ENCODE measurements at regions not wholly inside any gene's neighbourhood (a gene's known extent, or its start where the extent isn't known, plus 50 kb on each side); places are given as distances from the start of the nearest gene placed in this dataset.

DNA sequence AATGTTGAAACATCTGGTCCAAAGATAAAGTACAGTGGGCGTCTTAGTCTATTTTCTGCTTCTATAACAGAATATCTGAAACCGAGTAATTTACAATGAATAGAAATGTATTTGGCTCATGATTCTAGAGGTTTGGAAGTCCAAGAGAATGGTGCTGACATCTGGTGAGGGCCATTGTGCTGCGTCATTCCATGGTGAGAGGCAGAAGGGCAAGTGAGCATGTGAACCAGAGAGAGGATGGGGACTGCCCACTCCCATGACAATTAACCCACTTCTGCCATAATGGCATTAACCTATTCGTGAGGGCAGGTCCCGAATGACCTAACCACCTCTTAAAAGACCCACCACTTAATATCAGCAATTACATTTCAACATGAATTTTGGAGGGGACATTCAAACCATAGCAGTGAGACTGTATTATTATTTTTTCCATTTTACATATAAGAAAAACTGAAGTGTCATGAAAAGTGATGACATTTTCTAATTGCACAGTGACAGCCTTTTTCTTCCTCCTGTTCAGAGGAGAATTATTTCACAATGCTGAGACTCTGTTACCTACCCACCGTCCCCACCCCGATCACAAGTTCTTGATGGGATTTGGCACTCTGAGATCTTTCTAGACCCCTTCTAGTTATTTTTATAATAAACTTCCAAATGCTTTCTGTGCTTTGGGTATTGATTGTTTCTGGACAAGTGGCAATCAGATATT, 238.8 kb downstream of the RPLP1 start:
- TF ChIP-seq, protein P1, sequence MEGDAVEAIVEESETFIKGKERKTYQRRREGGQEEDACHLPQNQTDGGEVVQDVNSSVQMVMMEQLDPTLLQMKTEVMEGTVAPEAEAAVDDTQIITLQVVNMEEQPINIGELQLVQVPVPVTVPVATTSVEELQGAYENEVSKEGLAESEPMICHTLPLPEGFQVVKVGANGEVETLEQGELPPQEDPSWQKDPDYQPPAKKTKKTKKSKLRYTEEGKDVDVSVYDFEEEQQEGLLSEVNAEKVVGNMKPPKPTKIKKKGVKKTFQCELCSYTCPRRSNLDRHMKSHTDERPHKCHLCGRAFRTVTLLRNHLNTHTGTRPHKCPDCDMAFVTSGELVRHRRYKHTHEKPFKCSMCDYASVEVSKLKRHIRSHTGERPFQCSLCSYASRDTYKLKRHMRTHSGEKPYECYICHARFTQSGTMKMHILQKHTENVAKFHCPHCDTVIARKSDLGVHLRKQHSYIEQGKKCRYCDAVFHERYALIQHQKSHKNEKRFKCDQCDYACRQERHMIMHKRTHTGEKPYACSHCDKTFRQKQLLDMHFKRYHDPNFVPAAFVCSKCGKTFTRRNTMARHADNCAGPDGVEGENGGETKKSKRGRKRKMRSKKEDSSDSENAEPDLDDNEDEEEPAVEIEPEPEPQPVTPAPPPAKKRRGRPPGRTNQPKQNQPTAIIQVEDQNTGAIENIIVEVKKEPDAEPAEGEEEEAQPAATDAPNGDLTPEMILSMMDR (IDR thresholded peaks at IDR 0.05; ENCODE audit: low read depth, low read length), result no peak
- H3K4me3 ChIP-seq (ENCODE audit: low read depth, low read length), result no peak overlapping the region

DNA sequence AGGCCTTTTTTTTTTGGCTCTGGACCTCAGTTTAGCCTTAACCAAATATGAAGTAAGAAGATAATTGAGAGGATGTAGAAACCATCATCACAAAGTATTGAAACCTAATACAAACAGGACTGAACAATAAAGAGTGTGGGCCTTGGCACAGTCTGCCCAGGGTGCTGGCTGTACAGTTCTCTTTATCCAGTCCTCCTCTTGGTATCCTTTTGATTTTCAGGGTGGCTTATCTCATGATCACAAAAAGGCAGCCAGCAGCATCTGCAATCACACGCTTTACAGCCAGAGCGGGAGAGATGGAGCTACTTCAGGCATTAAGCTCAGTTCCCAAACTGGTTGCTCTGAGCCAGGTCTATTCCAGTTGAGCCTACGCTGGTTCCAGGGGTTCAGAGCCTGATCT, 239.7 kb downstream of the RPLP1 start:
- TF ChIP-seq, protein P1 (IDR thresholded peaks at IDR 0.05; ENCODE audit: low read depth, low read length), result no peak
- no peak overlapping the region for H3K4me3 ChIP-seq (ENCODE audit: low read depth, low read length)

DNA sequence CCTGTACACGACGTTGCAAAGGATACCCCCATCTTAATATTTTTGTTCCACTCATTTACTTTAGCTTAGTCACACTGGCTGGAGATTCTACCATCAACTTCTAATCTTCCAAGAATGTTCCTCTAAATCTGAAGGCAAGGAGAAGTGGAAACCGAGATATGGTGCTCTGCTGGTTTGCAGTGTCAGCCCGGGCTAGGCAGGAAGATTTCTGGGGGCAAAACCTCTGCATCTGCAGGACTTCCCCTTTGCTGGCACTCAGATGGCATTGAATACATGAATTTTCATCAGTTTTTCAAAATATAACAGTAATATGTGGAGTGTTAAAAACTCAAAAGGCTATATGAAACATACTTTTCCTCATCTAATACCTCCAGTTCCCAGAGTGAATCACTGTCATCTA, 240.4 kb downstream of the RPLP1 start:
- TF ChIP-seq, protein P1 (IDR thresholded peaks at IDR 0.05; ENCODE audit: low read depth, low read length), result no peak
- no peak overlapping the region for H3K4me3 ChIP-seq (ENCODE audit: low read depth, low read length)

DNA sequence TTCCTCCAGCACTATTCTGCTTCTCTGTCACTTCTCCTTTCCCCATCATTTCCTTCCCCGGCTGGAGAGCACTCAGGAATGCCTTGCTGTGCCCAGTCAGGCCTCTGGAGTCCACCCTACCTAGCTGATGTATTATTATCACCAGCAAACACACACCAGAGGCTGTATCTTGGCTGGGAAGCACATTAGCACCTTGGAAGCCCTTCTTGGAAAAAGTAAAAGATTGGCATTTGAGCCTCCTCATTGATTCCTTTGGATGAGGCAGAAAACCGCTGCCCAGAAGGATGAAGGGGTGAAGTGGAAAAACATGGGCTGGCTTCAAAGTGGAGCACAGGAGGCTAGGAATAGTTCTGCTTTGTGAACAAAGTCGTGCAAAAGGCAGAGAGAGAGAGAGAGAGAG, 244.3 kb downstream of the RPLP1 start:
- H3K4me3 ChIP-seq (ENCODE audit: low read depth, low read length), result no peak overlapping the region
- TF ChIP-seq, protein P1 (IDR thresholded peaks at IDR 0.05; ENCODE audit: low read depth, low read length), result no peak

DNA sequence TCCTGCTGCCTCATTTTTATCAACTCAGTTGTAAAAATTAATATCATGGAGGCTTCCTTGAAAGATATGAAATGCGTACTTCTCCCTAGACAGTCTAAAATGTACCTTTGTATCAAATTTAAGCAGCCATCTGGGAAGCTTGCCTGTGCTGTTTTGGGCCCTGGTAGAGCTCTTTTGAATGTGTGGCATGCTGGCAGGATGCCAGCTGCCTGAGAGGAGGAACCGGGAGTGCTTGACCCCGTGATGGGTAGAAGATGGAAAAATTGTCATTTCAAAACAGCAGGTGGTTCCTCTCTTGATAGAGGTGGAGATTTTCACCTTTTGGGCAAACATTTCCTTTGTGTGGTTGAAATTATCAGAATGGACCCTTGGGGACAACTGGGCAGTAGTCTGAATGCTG, 245.3 kb downstream of the RPLP1 start:
- no peak overlapping the region for H3K4me3 ChIP-seq (ENCODE audit: low read depth, low read length)
- TF ChIP-seq, protein P1 (IDR thresholded peaks at IDR 0.05; ENCODE audit: low read depth, low read length), result no peak

DNA sequence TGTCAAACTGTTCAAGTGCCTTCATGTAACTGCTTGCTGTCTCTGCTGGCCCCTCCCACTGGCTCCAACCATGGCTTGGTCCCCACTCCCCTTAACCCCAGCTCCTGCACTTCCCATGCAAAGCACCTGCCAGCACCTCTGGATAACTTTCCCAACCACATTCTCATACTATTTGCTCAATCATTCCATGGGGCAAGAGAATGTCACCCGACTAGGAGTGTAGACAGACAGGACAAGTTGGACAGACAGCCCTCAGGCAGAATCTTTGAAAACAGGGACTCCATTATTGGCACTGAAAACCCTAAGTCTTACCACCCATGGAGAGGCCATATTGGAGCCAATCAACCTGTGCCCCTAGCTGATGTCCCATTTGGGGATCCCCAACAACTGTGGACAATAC, 246.5 kb downstream of the RPLP1 start:
- no peak overlapping the region for H3K4me3 ChIP-seq (ENCODE audit: low read depth, low read length)
- TF ChIP-seq, protein P1 (IDR thresholded peaks at IDR 0.05; ENCODE audit: low read depth, low read length), result no peak

DNA sequence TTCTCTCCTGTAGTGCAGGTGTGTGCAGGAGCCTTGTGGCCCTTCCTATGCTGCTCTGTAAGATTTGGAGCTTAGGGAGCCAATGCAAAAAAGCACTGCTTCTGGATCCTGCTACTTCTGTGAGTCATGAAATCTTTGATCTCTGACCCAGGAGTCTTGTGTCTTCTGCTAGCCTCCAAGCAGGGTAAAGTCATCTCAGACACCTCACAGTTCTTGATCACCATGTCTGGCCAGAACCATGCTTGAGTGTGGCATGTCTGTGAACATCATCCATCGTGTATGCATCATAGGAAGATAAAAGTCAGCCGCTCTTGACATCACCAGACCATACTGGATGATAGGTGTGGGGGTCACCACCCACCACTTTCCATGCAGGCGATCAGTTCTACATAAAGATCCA, 247.8 kb downstream of the RPLP1 start:
- H3K4me3 ChIP-seq (ENCODE audit: low read depth, low read length), result no peak overlapping the region
- TF ChIP-seq, protein P1 (IDR thresholded peaks at IDR 0.05; ENCODE audit: low read depth, low read length), result no peak
